Neural progenitor cell (in vitro differentiated cells): ENCODE measurements at regions not wholly inside any gene's neighbourhood (a gene's known extent, or its start where the extent isn't known, plus 50 kb on each side); places are given as distances from the start of the nearest gene placed in this dataset.

ENCODE experiments used
- DNase-seq: peaks from one replicate; pipeline ENCODE4 v3.0.0-alpha.2; 2016; ENCODE audit warnings: low spot score
- H2AFZ ChIP-seq: fragments of 200-600 bp; sonication (generic); replicated peaks from 2 replicates; pipeline ENCODE4 v1.6.1; 2016; ENCODE audit warnings: antibody characterized with exemption
- H3F3A ChIP-seq: fragments of 200-600 bp; sonication (generic); 2 replicates; pipeline ENCODE4 v1.6.1; 2016; ENCODE audit warnings: antibody characterized with exemption, low read depth
- H3K27ac ChIP-seq: fragments of 200-600 bp; sonication (generic); 2 replicates; pipeline ENCODE4 v1.5.1; 2016; ENCODE audit warnings: mild to moderate bottlenecking
- H3K27me3 ChIP-seq: fragments of 200-600 bp; sonication (generic); 2 replicates; pipeline ENCODE4 v1.6.1; 2016; ENCODE audit warnings: mild to moderate bottlenecking, moderate library complexity
- H3K36me3 ChIP-seq: fragments of 200-600 bp; sonication (generic); 2 replicates; pipeline ENCODE4 v1.5.1; 2016
- H3K4me1 ChIP-seq: fragments of 200-600 bp; sonication (generic); 2 replicates; pipeline ENCODE4 v1.6.1; 2016; ENCODE audit warnings: mixed run types
- H3K4me2 ChIP-seq: fragments of 200-600 bp; sonication (generic); 2 replicates; pipeline ENCODE4 v1.6.1; 2016
- H3K4me3 ChIP-seq: fragments of 200-600 bp; sonication (generic); 2 replicates; pipeline ENCODE4 v1.5.1; 2016
- H3K79me2 ChIP-seq: fragments of 200-600 bp; sonication (generic); 2 replicates; pipeline ENCODE4 v1.6.1; 2016; ENCODE audit warnings: low read depth
- H3K9ac ChIP-seq: fragments of 200-600 bp; sonication (generic); 2 replicates; pipeline ENCODE4 v1.6.1; 2016
- H3K9me3 ChIP-seq: fragments of 200-600 bp; sonication (generic); 2 replicates; pipeline ENCODE4 v1.5.1; 2016; ENCODE audit warnings: low read depth
- H4K20me1 ChIP-seq: fragments of 200-600 bp; sonication (generic); 2 replicates; pipeline ENCODE4 v1.6.1; 2016; ENCODE audit warnings: low read depth
- H3K27ac Mint-ChIP-seq: 3 replicates; pipeline ENCODE4 v1.8.0; 2021; ENCODE audit warnings: mixed read lengths
- H3K27me3 Mint-ChIP-seq: 2 replicates; pipeline ENCODE4 v1.8.0; 2022; ENCODE audit warnings: low read depth, mild to moderate bottlenecking, inconsistent platforms, moderate library complexity, mixed read lengths; ENCODE audit not compliant: insufficient read depth
- H3K36me3 Mint-ChIP-seq: 3 replicates; pipeline ENCODE4 v1.8.0; 2021; ENCODE audit warnings: mixed read lengths
- H3K4me1 Mint-ChIP-seq: 3 replicates; pipeline ENCODE4 v1.8.0; 2021; ENCODE audit warnings: mixed read lengths
- H3K4me3 Mint-ChIP-seq: 3 replicates; pipeline ENCODE4 v1.8.0; 2021; ENCODE audit warnings: mild to moderate bottlenecking, moderate library complexity, mixed read lengths
- H3K9me3 Mint-ChIP-seq: 3 replicates; pipeline ENCODE4 v1.8.0; 2020; ENCODE audit warnings: mixed read lengths
- EZH2 ChIP-seq: fragments of 200-600 bp; sonication (generic); IDR thresholded peaks from 2 replicates; pipeline ENCODE4 v1.6.1; 2017; ENCODE audit warnings: antibody characterized with exemption, mild to moderate bottlenecking, moderate library complexity
- EZH2phosphoT487 ChIP-seq: fragments of 200-600 bp; sonication (generic); IDR thresholded peaks from 2 replicates; pipeline ENCODE4 v1.6.1; 2017; ENCODE audit warnings: antibody characterized with exemption
- TF ChIP-seq, protein P1 (sequence below): fragments of 200-600 bp; sonication (generic); IDR thresholded peaks from 2 replicates; pipeline ENCODE4 v1.5.1; 2017; ENCODE audit warnings: antibody characterized with exemption, mild to moderate bottlenecking

DNA sequence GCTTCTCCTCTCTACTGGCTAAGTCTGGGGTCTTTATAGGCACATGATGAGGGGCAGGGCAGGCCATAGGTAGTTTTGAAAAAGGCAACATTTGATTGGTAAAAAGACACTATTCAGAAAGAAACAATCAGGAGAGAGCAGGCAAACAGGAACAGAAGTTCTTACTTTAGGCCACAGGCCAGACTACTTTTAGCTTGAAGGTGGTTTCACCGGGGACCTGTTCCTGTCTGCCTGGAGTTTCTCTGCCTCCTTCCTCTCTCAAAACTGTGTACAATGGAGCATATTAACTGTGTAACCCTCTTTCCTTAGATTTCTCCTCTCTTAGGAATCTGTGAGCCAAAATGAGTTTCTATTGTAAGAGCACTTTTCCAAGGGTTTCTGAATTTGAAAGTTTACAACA is 167.9 kb upstream of the AVPR1A start:
- Histone ChIP-seq H3K4me1 (no peaks in the 10 kb centered on the region), H3K4me2 (no peak overlapping the region), H3K27me3 (no peaks in the 10 kb centered on the region), H3F3A (no peaks in the 10 kb centered on the region), H3K36me3 (no peaks in the 10 kb centered on the region), H3K9me3 (no peaks in the 10 kb centered on the region), H3K27ac (no peak overlapping the region), H2AFZ (no peak overlapping the region), H3K4me3 (no peak overlapping the region), H3K79me2 (no peaks in the 10 kb centered on the region), H4K20me1 (no peaks in the 10 kb centered on the region), H3K9ac (no peak overlapping the region)
- Mint-ChIP-seq H3K36me3 (no peaks in the 10 kb centered on the region), H3K4me1 (no peaks in the 10 kb centered on the region), H3K27me3 (peaks cover 5% of the 10 kb centered on the region), H3K9me3 (peaks cover 12% of the 10 kb centered on the region), H3K4me3 (no peak overlapping the region), H3K27ac (no peak overlapping the region)
- TF ChIP-seq, protein P1, sequence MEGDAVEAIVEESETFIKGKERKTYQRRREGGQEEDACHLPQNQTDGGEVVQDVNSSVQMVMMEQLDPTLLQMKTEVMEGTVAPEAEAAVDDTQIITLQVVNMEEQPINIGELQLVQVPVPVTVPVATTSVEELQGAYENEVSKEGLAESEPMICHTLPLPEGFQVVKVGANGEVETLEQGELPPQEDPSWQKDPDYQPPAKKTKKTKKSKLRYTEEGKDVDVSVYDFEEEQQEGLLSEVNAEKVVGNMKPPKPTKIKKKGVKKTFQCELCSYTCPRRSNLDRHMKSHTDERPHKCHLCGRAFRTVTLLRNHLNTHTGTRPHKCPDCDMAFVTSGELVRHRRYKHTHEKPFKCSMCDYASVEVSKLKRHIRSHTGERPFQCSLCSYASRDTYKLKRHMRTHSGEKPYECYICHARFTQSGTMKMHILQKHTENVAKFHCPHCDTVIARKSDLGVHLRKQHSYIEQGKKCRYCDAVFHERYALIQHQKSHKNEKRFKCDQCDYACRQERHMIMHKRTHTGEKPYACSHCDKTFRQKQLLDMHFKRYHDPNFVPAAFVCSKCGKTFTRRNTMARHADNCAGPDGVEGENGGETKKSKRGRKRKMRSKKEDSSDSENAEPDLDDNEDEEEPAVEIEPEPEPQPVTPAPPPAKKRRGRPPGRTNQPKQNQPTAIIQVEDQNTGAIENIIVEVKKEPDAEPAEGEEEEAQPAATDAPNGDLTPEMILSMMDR: no peak
- TF ChIP-seq EZH2: no peak
- no peak for TF ChIP-seq EZH2phosphoT487
- no peak for DNase-seq

DNA sequence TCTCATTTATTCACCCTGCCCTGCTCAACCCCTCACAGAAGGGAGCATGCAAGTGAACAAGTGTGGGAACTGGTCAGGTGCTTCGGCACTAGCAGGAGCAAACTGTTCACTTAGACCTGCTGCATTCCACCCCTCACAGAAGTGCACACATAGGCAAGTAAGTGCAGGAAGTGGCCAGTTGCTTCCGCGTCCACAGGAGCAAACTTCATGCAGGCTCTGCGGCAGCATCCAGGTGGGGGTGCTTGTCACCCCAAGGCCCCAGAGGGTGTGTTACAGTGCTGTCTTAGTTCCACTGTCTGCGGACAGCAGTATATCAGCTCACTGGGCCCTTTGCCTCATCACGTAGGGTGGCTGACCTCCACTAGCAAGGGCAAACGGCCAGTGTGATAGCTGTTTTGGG is 167.3 kb upstream of the AVPR1A start:
- no peak overlapping the region for H3K9ac ChIP-seq
- H3K79me2 ChIP-seq: no peaks in the 10 kb centered on the region
- Mint-ChIP-seq H3K4me1 (no peaks in the 10 kb centered on the region), H3K27me3 (peaks cover 5% of the 10 kb centered on the region), H3K27ac (no peak overlapping the region), H3K36me3 (no peaks in the 10 kb centered on the region), H3K4me3 (no peak overlapping the region), H3K9me3 (peaks cover 12% of the 10 kb centered on the region)
- no peak overlapping the region for H3K4me2 ChIP-seq
- H3F3A ChIP-seq: no peaks in the 10 kb centered on the region
- H3K27me3 ChIP-seq: no peaks in the 10 kb centered on the region
- no peak overlapping the region for H3K27ac ChIP-seq
- TF ChIP-seq, protein P1: no peak
- TF ChIP-seq EZH2: no peak
- TF ChIP-seq EZH2phosphoT487: no peak
- H3K4me1 ChIP-seq: no peaks in the 10 kb centered on the region
- no peaks in the 10 kb centered on the region for H3K9me3 ChIP-seq
- no peaks in the 10 kb centered on the region for H3K36me3 ChIP-seq
- H3K4me3 ChIP-seq: no peak overlapping the region
- no peak overlapping the region for H2AFZ ChIP-seq
- DNase-seq: no peak
- H4K20me1 ChIP-seq: no peaks in the 10 kb centered on the region

DNA sequence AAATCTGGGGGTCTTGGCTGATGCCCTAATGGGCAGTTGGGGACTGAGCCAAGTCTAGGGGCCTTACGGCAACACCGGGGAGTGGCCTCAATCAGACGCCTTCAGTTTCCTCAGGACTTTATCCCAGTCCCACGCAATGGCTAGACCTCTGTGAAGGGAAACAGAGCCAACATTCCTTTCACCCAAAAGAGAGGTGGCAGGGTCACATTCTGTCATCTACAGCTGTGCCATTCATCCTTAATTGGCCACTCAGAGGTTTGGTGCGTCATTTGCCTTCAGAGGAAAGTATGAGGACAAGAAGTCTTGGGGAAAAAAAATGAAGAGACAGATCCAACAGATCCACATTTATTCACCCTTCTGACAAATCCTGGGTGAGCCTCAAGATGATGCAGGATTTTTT is 166.9 kb upstream of the AVPR1A start:
- H3K79me2 ChIP-seq: no peaks in the 10 kb centered on the region
- peaks cover 5% of the 10 kb centered on the region for H3K27me3 Mint-ChIP-seq
- H3K27ac ChIP-seq: no peak overlapping the region

More for the DNA sequence above, 166.9 kb upstream of the AVPR1A start:
- Histone ChIP-seq H3K4me2 (no peak overlapping the region), H3F3A (no peaks in the 10 kb centered on the region), H3K36me3 (no peaks in the 10 kb centered on the region), H3K9me3 (no peaks in the 10 kb centered on the region), H4K20me1 (no peaks in the 10 kb centered on the region), H3K4me1 (no peaks in the 10 kb centered on the region), H3K4me3 (no peak overlapping the region), H2AFZ (no peak overlapping the region), H3K27me3 (no peaks in the 10 kb centered on the region), H3K9ac (no peak overlapping the region)
- peaks cover 12% of the 10 kb centered on the region for H3K9me3 Mint-ChIP-seq
- no peak for TF ChIP-seq EZH2phosphoT487
- no peak for TF ChIP-seq EZH2
- TF ChIP-seq, protein P1: no peak
- DNase-seq: no peak
- no peaks in the 10 kb centered on the region for H3K36me3 Mint-ChIP-seq
- H3K4me1 Mint-ChIP-seq: no peaks in the 10 kb centered on the region
- no peak overlapping the region for H3K27ac Mint-ChIP-seq
- H3K4me3 Mint-ChIP-seq: no peak overlapping the region
